NCI-H446 treated with DMSO at 0.1 percent for 48 hours (cell line): ENCODE measurements at regions not wholly inside any gene's neighbourhood (a gene's known extent, or its start where the extent isn't known, plus 50 kb on each side); places are given as distances from the start of the nearest gene placed in this dataset.

Source experiments
- DNase-seq: peaks from one replicate; lab custom pipeline; 2025; lab: John Stamatoyannopoulos, UW

DNA sequence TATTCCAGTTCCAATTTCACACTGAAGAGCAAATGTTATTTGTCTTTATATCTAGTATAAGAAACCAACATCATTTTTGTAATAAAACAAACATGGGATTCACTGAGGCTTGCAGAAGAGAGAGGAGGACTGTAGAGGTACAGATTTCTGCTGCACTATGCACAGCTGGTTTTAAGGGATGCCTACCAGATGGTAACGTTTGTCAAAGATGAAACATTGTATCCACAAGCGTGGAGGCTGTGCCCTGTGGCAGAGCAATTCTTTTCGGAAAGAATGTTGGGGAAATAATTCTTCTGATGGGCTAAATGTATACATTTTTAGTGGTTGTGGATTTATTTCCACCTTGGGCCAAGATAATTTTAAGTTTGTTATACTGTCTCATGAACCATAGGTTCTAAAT lies 272.4 kb downstream of the DUSP10 start:
- DNase-seq = no peak

GRCh38 chr1:221470000-221470698 lies 271.7 kb downstream of the DUSP10 start:
- DNase-seq = no peak

DNA sequence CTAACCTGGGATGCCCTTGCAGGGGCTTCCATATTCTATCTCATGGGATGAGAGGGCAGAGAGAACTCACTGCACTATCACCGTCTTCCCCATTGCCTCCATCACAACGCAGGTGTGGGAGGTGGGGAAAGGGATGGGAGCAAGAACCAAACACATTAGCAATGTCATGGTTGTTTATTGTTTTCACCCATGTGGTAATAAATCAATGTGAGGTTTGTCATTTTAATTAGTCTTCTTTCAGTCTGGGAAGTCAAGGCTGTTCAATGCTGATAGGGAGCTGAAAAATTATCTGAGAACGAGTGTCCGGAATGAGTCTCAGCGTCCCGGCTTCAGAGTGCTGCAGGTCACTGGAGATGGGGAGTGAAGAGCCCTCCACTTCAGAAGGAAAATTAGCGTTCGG lies 268.5 kb downstream of the DUSP10 start:
- DNase-seq = no peak

- DNase-seq = no peak
Observed at GRCh38 chr1:221477252-221477651, 264.6 kb downstream of the DUSP10 start.

DNA sequence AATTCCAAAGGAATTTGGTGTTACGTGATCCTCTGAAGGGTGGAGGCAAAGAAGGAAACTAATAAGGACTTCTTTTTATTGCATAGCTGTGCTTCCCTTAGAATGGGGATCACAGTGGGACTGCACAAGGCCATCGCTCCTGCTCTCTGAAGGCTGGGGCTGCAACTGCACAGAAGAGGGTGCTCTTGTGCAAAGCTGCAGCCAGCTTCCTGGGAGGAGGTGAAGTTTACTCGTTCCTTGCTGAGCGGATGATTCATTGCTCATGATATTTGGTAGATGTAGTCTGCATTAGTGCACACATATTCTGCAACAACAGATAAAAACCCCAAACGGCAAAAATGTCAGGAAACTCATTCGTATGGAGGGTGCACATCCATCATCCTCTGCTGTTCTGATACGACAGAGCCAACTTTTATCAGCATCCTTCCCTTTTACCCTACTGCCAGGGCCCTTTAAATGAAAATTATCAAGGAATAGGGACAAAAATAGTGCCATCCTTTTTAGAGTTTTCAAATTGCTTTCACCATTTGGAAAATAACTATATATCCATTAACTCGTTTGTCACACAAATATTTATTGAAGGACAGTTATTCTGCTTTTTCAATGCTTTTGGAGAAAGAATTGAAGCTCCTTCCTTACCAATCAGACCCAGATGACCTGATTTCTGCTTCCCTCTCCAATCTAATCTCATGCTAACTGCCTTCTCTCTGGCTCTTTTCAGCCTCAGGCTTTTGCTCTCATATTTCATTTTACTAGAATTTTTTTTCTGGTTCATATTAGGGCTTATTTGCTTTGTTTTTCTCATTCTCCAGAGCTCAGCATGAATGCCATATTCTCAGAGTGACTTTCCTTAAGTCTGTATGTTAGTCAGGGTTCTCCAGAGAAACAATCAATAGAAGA lies 263.6 kb downstream of the DUSP10 start:
- DNase-seq = peak; percentile 56

DNA sequence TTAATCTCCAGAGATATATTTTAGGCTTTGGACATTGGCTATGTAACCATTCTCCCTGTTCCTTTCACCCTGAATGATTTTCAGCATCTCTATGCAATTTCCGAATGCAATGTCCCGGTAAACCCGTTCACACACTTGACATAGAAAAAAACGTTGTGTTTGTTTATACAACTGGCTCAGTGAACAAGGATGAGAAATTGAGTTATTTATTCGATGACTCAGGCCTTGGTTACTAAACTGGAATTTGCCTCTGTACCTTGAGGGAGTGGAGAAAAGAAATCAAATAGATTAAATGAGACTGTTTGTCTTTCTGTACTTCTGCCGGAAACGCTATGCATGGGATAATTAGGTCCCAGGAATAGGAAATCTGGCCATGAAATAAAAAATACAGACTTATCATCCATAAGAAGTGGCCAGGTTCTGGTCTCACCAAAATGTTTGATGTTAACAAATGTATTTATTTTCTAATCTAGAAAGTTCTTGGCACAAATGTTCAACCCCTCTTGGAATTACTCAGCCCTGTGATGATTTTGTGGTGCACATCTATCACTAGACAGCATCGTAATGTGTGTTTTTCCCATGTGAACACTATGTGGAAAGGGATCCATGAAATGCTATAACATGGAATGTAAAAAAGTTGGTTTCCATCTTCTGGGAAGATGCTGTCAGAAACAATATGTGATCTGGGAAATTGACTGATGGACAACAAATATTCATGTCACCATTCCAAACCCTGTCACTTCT lies 253.9 kb downstream of the DUSP10 start:
- DNase-seq = no peak

DNA sequence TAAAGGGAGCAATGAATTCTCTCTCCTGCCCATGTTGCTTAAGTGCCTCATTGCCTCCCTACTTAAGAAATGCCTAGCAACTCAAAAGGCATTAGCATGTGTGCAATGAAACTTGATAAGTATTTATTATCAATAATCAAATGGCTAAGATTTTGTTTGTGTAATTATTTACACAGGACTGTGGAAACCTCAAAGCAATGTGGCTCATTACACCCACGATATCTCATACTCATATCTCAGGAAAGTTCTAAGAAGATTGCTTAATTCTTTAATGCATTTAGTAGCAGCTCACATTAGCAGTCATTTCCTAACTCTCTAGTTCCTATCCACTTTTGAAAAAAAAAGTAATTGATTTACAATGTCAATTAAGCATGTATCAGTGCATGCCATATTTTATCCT lies 253.3 kb downstream of the DUSP10 start:
- no peak for DNase-seq

- no peak for DNase-seq
Observed at GRCh38 chr1:221494670-221495069, 247.2 kb downstream of the DUSP10 start.

GRCh38 chr1:221497046-221497445 lies 244.8 kb downstream of the DUSP10 start:
- peak; percentile 28 for DNase-seq

GRCh38 chr1:221503268-221503667 lies 238.6 kb downstream of the DUSP10 start:
- no peak for DNase-seq

DNA sequence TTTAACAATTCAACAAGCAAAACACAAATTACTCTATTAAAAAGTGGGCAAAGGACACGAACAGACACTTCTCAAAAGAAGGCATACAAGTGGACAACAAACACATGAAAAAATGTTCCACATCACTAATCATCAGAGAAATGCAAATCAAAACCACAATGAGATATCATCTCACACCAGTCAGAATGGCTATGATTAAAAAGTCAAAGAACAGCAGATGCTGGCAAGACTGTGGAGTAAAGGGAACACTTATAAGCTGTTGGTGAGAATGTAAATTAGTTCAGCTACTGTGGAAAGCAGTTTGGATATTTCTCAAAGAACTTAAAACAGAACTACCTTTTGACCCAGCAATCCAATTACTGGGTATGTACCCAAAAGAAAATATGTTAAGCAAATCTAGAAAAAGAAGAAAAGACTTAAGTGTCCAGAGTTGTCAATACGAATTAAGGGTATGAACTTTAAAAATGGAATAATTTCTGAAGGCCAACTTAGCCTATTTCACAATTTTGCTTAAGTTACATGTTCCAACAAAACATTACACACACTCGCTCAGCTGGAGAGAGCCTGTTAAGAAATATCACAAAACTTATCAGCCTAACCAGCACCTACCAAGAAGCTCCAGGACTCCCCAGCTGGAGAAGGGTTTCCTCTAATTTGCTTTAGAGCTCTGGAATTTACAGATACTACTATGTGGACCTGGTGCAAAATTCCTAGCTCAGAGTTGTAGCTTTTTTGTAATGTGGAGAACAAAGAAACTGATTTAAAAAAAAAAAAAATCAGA lies 232.1 kb downstream of the DUSP10 start:
- no peak for DNase-seq

DNA sequence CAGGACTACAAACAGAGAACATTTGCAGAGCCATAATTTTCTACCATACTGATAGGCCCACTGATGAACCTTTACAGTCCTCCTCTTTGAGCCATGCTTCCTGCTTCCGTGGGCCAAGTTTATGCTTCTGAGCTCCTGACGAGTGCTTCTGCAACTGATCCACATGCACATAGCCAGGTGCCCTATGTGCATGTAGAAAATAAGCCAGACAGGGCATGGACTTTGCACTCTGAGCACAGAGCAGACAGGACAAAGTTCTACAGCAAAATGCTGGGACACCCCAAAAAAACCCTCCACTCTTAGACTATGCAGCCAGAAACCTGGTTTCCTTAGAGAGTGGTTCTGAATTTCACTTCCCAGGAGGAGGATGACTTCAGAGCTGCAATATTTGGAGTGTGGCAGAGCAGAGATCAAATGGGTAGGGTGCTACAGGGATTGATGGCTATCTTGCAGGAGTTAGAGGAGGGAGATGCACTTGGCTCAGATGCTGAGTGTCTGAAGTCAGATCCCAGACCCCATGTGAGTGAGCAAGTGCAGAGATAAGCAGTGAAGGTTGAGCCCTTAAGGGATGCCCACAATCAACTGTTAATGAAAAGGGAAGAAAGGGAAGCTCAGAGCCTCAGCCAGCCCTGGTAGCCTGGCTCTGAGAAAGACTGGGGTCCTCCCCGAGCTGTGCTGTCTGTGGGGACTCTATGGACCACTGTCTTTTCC lies 230.9 kb downstream of the DUSP10 start:
- DNase-seq = no peak

GRCh38 chr1:221511797-221512196 lies 230.1 kb downstream of the DUSP10 start:
- DNase-seq = no peak

GRCh38 chr1:221514806-221515205 lies 227.1 kb downstream of the DUSP10 start:
- no peak for DNase-seq

GRCh38 chr1:221515496-221515895 lies 226.4 kb downstream of the DUSP10 start:
- no peak for DNase-seq

DNA sequence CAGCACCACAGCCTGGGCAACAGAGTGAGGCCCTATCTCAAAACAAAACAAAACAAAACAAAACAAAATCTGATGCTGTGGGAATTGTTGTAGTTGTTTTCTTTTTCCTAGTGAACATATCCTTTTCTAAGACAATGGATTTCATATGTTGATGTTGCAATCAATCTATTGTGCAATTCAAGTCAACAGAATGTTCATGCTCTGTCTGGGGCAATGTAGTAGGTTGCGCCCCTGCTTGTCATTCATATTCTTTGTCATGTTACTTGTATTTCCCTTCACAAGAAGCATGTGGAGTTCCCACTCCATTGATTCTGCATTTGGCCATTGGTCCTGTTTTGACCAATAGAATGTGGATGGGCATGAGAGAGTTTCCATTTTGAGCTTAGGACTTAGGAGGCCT lies 223.9 kb downstream of the DUSP10 start:
- DNase-seq = no peak

- DNase-seq = no peak
Observed at GRCh38 chr1:221520250-221520649, 221.6 kb downstream of the DUSP10 start.

GRCh38 chr1:221521686-221522085 lies 220.2 kb downstream of the DUSP10 start:
- DNase-seq = no peak

- no peak for DNase-seq
Observed at GRCh38 chr1:221522529-221522940, 219.4 kb downstream of the DUSP10 start.

GRCh38 chr1:221525749-221526148 lies 216.1 kb downstream of the DUSP10 start:
- DNase-seq = no peak

GRCh38 chr1:221527302-221527701 lies 214.6 kb downstream of the DUSP10 start:
- no peak for DNase-seq
